Stimulated activated CD8-positive, alpha-beta memory T cell treated with anti-CD3 and anti-CD28 coated beads, Interleukin-7, amount 100 ng/mL, for 48 hours (primary cell): ENCODE measurements at regions not wholly inside any gene's neighbourhood (a gene's known extent, or its start where the extent isn't known, plus 50 kb on each side); places are given as distances from the start of the nearest gene placed in this dataset.

Experiments
- DNase-seq, 2 donors: peaks; one replicate each; pipeline ENCODE4 v3.0.0-alpha.2; 2020; ENCODE audit warnings: low read depth in 1 of 2; ENCODE audit errors: extremely low read depth in 1 of 2

DNA sequence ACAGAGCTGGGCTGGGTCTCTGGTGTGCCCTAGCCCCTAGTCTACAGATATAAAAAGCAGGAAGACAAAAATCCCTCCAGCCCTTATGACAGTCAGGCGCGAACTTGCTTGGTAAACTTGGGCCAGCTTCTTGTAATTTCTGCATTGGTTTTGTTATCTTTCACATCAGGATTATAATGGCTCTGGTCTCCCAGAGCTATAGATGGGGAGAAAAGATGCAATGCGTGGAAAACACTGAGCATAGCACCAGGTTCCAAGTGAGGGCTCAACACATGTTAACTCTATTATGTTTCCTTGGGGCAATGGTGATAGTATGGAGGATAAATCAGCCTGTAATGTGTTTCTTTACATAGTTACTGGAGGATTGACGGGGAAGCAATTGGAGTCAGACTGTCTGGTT, 246.8 kb upstream of the KCNG1 start:
- DNase-seq: no peak

DNA sequence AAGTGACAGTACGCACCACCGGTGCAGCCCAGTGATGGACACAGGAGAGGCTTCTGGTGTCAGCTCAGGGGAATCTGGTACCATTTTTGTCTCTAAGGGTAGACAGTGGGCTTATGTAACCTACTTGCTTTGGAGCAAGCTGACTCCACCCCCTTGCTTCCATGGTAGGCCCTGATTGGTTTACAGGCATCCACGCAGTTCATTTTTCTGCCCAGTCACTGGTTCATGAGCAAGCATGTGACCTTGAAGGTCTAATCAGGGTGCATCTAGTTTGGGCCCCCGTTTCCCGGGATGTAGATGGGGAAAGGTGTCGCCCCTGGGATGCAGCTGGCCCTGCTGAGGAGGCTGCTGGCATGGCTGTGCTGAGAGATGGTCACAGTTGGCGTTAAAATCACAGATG, 244.8 kb upstream of the KCNG1 start:
- no peak for DNase-seq

DNA sequence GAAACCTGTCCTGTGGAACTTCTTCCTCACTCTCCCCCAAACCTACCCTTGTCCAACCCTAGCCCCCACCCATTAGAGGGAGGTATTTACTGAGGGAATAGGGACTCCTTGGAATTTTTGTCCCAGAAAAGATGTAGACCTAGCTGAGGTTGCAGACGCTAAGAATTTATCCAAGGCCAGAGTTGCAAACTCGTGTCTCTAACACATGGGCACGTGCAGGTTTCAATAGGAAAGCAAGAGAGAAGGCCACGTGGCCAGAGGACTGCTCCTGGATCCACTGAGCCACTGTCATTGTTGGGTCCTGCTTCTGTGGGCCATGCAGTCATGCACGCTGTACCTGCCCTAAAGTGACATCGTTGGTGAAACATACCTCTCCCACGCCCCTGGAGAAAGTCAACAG, 243.4 kb upstream of the KCNG1 start:
- no peak for DNase-seq

DNA sequence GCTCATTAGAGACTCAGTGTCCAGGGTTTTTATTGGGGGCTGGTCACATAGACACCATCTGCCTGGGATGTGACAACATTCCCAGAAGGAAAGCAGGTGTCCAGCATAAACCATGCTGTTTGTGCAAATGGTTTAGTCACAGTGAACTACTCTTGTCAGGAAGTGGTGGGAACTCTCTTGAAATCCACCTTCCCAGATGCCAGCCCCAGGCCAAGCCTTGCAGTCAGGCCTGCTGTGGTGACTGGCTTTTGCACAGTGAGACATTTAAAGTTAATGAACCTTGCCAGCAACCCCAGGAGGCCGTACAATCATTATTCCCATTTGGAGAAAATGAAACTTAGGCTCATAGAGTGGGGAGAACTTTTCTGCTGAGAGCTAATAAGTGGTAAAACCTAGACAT, 242.5 kb upstream of the KCNG1 start:
- DNase-seq: no peak

DNA sequence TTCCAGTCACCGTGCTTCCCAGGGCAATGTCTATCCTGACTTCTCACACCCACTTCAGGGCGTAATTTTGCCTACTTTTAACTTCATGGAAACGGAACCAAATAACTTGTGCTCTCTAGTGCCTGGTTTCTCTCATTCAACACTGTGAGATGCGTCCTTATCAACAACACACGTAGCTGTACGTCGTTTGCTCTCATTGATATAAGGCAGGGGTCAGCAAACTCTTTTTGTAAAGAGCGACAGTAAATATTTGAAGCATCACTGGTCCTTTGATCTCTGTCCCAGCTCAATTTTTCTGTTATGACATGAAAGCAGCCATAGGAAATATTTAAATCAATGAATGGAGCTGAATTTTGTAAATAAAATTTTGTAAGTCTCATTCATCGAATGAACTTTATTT, 239.3 kb upstream of the KCNG1 start:
- DNase-seq: no peak

DNA sequence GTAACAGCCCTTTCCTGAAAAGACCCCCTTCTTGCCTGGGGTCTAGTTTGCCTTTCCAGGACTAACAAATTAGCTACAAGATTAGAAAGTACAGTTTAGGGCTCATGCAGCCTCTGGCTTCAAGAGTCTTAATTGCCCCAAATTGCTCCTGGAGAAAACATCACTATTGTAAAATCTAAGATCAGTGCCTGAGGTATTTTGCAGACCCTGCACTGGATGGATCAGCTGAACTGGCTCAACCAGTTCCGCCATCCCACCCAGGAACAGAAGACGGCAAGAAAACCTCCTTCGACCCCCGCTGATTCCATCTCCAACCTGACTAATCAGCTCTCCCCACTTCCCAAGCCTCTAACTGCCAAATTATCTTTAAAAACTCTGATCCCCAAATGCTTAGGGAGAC, 236.5 kb upstream of the KCNG1 start:
- no peak for DNase-seq

DNA sequence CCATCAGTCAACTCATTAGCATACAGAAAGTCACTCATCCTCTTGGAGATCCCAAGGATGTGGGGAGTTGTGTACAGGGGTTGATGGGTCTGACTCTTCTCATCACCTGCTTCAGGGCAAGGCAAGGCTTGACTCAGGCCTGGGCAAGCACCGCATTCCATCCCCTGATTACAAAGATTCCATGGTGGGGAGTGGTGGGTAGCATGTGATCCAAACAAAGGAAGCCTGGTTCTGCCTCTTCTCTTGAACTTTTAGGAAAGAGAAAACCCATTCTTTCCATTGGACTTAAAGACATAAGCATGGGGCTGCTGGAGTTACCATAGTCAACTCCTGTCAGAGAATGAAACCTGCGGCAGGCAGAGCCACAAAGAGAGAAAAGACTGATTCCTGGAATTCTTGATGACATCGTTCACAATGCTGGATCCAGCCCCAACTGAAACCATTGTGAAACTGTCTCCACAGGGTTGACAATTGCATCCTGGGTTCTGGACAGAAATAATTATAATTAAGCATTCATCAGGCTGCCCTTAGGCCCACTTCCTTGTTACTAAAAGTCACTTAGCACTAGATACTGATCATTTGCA, 235.8 kb upstream of the KCNG1 start:
- no peak for DNase-seq

DNA sequence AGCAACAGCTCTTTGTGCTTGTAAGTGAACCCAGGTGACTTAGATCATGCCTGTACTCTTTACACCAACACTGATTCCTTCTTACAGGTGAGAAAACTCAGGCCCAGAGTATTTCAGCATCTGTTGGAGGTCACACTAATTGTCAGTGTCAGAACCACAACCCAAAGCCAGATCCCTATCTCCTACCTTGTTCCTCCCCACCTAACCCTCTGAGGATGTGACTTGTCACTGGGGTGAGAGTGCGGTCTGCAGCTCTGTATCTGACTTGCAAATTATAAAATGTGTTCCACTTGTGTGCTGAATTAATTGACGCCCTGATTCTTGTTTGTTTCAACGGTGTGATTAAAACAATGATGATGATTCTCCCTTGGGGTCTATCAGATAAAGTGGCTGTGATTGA, 232.5 kb upstream of the KCNG1 start:
- no peak for DNase-seq

DNA sequence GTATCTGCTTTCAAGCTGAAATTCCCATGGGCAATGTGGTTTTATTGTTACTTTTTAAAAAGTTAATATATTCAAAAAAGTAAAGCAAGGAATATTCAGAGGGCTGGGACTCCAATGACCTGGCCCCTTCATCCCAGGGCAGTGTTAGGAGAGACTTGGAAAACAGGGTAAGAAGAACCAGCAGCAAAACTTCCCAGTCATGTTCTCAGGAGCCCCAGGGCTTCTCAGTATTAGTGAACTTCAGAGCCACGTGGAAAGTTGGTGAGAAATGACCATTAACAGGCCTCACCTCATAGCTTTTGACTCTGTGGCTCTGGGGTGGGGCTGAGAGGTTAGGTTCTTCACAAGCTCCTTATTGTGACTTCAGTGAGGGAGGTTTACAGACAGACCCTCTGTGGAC, 230.4 kb upstream of the KCNG1 start:
- DNase-seq: no peak

DNA sequence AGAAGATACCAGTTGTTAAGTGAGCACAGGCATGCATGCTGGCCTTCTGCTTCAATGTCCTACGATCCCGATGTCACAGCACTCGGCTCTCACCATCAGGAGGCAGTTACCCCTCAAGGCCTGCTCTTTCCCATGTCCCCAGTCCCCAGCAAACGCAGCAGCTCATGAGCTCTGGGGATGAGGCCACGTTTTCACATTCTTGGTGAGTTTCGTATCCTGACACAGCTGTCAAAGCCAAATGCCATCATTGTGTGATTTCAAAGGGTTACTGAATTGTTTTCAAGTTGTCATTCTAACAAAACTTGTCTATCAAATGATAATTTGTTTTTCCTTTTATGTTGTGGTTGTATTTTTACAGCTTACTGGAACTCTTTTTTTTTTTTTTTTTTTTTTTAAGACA, 226.9 kb upstream of the KCNG1 start:
- no peak for DNase-seq

DNA sequence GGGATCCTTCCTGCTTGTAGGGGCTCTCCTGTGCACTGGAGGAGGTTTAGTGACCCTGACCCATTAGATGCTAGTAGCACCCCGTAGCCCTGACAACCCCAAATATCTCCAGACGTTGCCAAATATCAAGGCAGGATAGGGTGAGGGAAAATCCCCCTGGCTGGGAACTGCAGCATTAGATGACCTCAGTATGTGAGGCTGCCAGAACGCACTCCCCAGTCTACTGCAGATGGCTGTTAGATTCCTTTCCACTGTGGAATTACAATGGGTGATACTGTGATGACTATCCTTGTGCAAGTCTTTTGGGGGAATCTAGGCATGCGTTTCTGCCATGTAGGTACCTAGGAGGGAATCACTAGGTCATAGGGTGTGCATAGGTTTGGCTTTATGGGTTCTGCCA, 226.3 kb upstream of the KCNG1 start:
- DNase-seq: no peak

DNA sequence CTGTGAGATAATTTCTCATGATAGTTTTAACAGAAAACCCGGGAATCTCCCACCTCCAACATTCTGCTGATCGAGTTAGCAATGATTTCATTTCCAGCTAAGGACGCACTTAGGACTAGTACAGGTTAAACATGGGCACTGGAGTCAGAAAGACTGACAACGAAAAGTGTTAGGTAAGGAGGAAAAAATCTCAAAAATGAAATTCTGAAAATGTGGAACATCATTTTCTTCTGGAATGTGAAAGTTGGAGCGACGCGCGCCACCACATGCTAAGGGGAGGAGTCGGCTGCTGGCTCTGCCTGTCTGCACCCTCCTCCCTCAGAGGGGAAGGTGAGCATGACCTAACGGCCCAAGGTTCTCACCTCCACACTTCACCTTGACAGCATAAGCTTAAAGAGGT, 221.6 kb upstream of the KCNG1 start:
- DNase-seq: no peak

DNA sequence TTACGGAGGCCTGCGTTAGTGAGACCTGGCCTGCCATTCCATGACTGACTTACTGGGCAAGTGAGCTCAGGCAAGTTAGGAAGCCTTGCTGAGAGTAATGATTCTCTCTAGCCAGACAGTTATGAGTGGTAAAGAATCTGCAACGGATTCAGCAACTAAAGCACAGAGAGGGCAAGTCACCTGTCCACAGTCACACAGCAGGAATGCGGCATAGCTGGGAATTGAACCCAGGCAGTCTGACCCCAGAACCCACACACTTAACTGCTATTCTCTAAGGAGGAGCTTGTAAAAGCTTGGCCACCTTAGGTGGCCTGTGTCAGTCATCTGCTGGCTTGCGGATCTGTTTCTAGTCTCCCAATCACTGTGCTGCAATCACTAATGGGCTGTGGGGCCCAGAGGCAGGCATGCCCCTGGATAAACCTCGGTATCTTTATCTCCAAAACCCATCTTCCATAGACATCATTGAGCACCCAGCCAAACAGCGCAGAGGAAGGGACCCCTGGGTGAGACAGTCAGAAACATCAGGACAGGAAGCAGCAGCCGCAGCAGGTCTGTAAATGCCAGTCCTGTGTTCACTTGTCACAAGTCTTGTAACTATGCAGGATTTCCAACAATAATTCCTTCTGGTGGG, 215.9 kb upstream of the KCNG1 start:
- no peak for DNase-seq

DNA sequence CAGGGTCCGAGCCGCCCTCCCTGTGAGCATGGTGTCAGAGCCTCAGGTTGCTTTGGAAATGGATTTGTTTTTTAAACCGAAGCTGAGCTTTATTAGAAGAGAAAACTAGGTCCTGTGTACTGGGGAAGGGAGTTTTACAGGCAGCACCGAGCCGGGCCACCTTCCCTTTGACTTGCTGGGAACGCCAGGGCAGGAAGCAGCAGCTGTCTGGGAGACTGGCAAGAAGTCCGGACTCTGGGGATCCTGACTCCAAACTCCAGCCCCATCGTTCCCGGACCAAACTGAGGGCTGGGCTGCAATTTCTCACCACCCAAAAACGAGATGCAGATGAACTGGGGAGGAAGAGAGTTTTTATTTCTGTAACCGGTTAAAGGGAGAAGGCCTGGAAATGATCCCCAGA, 214.9 kb upstream of the KCNG1 start:
- no peak for DNase-seq

DNA sequence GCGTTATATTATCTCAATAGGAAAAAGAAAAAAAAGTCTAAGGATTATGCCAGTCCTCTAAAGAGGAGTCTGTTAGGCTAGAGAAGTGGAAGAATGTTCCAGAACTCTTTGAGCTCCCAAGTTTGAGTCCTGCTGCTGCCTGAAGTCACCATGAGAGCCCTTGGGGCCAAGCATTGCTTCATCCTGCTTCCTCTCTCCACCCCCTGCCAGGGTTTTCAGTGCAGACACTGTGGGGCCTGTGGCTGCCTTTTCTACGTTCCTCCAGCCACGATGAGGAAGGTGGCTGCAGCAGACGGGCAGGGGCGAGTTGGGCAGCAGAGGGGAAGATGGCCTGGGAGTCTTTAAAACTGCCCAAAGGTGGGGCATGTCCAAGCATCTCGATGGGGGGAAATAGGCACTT, 214.4 kb upstream of the KCNG1 start:
- no peak for DNase-seq

DNA sequence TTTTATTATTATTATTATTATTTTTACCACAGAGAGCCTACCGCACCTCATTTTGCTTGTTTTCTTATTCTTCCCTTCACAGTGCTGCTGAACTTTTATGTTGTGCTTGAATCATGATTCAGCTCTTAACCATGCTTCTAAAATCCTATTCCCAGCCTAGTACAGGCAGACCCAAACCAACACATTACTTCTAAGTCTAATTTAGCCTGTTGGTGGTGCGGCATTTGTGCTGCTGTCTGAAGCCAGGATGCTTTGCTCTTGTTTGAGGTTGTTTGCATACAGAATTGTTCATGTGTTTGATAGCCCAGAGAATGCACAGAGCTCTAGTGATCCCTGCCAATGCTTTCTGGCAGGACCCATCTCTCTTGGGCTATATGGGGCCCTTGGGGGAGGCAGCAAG, 213.5 kb upstream of the KCNG1 start:
- DNase-seq: no peak

DNA sequence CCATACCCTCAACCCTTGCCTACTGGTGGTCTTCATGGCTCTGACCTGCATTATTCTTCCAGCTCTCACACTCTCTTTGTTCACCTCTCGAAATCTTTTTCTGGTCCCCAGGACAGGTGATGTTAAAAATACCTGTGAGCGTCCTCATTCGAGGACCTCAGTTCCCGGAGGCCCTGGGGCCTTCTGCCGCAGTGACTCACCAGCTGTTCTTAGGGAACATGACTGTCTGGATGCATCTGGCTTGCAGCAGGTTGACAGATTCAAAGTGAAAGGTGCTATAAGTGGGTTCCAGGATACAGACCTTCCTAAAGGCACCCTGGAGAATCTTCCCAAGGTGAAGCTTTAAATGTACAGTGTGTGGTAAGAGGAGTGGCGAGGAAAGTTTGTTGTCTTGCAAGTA, 210.4 kb upstream of the KCNG1 start:
- no peak for DNase-seq

DNA sequence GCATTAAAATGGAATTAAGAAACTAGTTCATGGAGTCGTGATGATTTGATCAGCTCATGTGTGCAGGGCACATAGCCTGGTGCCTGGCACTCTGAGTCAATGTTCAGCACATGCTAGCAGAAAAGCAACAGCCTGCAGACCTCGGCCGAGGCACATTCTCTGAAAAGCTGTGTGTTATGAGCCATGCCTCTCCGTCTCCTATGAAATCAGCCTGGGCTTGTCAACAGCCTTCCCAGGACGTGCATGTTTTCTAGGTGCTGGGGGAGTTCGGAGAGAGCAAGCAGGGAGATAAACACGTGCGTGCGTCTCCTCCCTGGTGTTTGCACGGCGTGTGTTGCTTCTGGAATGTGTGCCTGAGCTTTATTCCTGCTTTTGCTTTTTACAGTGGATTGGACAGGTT, 207.8 kb upstream of the KCNG1 start:
- DNase-seq: no peak

DNA sequence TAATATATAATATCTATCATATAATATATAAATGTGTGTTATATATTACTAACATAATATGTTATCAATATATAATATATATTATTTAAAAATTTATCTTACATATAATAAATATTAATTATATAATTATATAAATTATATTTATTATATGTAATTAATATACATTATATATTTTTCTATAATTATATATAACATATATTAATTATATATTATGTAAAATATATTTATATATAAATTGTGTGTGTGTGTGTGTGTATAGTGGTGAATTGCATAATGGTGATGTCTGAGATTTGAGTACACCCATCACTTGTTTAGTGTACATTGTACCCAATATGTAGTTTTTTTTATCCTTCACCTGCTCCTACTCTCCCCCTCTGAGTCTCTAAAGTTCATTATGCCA, 205.9 kb upstream of the KCNG1 start:
- no peak for DNase-seq

DNA sequence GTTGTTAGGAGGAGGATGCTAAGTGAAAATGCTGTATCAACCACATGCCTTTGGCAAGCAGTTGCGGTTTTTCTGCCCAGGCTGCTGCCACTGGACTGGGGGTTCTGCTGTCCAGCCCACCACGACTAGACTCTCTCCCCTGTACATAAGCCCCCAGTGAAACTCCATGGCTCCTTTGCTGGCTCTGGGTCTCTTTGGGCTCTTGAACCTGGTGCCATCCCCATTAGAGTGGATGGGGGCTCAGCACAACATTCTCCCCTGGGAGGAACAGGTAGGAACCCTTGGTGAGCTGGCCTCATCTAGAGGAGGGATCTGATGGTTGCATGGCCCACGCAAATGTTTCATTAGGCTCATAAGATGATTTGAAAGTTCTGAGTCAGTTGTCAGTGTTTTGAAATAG, 204.8 kb upstream of the KCNG1 start:
- no peak for DNase-seq

DNA sequence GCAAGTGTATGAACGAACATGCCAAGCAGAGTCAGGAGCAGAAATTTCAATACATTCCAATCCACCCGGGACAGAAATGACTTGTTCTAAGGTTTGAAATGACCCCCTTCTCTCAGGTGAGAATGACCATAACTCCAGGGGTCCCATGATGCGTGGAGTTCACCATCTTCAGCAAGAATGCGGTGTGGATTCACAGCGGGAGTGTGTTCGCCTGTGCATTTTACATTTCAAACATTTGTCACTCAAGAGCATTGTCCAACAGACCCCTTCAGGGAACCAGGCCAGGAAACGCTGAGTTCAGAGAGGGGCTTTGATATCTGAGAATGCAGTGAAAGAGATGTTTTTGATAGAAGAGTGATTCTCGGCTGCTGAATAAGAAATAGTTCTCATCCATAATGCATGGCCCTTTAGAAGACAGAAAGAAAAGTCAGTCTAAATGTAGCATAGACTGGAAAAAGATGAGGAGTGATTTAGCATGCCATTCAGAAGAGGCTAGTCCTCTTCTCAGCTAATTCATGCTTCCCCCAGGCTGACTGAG, 200.3 kb upstream of the KCNG1 start:
- DNase-seq: no peak

DNA sequence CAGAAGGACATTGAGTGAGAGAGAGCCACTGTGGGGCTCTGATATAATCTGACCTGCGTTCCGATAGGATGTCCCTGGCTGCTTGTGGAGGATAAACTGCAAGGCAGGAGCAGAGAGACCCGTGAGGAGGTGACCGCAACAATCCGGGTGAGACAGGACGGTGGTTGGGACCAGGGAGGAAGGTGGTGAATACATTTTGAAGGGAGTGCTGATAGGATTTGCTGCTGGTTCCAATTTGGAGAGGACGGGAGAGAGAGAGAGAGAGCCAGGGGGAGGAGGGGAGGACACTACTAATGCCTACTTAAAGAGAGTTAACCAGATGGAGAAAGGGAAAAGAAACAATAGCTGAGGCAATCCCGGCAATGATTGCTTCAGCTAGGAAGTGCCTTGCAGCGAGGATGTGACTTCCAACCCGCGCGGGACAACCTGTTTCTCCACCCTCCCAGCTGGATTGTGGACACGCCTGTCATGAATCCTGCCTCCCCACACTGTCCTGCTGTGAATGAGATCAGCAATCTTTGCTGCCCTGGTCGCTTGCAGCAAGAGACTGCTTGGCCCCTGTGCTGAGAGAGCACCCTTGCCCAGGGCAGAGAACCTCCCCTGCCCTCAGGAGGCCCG, 199.0 kb upstream of the KCNG1 start:
- DNase-seq: no peak

DNA sequence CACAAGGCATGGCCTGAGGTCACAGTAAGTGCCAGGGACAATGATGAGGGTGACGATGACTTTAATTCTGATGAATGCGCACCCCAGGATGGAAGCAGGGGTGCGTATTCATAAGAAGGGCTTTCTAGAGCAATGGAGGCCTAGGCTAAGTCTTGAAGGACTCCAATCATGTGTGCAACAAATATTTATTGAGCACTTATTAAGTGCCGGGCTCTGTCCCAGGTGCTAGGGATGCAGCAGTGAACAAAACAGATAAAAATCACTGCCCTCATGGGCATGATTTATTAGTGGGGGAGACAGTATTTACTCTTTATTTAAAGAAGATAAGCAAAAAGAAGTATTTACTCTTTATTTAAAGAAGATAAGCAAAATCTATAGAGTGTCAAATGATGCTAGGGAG, 198.2 kb upstream of the KCNG1 start:
- DNase-seq: no peak
